HG02943 (cell line): ENCODE measurements at regions not wholly inside any gene's neighbourhood (a gene's known extent, or its start where the extent isn't known, plus 50 kb on each side); places are given as distances from the start of the nearest gene placed in this dataset.

Experiments
- ATAC-seq: cut with Tn5 transposase; IDR thresholded peaks from one replicate; pipeline ENCODE4 v1.9.1; 2021; ENCODE audit warnings: mild to moderate bottlenecking, low read depth, moderate library complexity; ENCODE audit not compliant: unreplicated experiment

- no peak for ATAC-seq
These were observed 2131.7 kb downstream of the MRPL39 start for GRCh38 chr21:23475281-23476219.

DNA sequence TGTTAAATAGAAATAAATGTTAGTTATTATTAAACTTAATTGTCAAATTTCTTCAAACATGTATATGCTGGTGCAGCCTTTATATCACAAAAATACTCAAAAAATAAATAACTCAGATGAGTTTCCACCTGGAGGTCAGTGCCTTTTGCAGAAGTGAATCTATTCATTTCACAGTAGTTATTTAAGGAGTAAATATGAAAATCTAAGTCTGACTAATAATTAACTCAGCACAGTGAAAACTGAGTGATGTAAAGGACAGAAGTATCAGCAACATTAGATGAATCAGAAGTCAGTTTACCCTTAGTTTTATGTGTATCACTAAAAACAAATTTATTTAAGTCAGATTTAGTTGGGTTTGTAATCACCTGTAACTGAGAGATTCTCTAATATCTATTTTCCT lies 2135.4 kb downstream of the MRPL39 start:
- peak; percentile 85 for ATAC-seq

DNA sequence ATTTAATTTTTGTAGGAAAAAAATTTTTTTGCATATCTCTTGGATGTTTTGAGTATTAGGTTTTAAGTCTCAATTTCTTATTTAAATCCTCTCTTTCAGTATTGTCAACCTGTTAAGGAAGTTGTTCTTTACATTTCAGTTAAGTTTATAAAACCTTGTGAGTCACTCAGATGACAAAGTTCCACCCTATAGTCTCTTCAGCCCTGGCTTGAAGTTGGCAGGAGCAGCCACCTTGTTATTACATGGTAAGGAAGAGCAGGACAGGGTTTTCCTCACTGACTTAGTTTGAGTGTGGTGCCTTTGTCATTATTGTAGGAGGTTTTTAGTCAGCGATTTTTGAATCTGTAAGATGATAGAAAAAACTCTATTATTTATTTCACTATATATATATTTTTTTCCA lies 2143.9 kb downstream of the MRPL39 start:
- no peak for ATAC-seq

DNA sequence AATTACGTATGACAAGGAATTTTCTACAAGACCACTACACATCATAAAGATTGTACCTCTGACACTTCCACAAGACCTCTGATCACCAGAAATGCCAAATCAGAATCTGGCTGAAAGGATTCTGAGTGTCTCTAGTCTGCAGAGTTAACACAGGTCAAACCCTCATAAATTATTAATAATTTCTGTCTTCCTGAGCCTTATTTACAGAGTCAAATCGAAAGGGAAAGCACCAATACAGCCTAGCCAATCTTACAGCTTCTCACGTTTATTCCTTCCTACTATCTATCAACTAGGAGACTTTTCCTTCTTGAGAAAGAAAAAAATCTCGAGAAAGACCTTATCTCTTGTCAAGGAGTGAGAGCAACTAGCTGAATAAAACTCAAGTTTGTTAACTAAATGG lies 2151.6 kb downstream of the MRPL39 start:
- ATAC-seq: peak; percentile 89

GRCh38 chr21:23452384-23453083 lies 2154.7 kb downstream of the MRPL39 start:
- ATAC-seq: no peak

- ATAC-seq: no peak
These were observed 2162.0 kb downstream of the MRPL39 start for GRCh38 chr21:23445307-23445706.

DNA sequence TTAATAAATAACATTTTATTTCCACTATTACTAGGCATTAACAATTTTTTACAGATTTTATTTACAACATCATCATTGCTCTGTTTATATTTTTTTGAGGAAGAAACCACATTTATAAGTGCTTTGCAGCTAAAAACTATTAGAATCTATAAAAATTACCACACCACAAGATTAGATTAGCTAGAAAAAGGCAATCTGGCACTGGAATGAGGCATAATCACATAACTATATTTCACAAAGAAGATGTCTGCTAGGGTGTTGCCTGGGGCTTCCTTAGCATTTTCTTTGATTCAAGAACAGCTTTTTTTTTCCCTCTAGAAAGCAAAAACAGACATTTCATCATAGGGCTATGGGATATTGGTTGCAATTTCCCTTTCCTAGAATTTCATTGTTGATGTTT lies 2169.2 kb downstream of the MRPL39 start:
- no peak for ATAC-seq

DNA sequence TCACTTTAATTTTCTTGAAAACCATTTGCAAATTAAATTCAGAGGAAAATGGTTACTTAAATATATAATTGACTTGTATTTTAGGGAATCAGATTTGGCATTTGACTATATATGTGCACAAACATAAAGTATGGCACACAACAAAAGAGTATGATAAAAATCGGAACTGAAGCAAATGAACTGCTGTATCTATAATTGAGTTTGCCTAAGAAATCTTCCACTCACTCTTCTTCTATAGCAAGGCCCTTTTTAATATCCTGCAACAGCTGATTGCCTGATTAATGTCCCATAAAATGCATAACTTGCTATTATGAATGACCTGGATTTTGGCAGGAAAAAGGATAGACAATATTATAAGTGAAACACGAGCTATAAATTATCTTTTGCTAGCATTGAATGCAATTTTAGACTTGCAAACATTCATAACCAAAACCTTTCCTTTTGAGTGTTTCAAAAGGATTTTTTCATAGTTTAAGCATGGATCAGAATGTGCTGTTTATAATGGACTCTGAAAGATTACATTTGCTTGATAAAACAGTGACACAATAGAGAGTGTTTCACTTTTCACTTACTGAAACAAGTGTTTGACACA lies 2204.3 kb downstream of the MRPL39 start:
- no peak for ATAC-seq

DNA sequence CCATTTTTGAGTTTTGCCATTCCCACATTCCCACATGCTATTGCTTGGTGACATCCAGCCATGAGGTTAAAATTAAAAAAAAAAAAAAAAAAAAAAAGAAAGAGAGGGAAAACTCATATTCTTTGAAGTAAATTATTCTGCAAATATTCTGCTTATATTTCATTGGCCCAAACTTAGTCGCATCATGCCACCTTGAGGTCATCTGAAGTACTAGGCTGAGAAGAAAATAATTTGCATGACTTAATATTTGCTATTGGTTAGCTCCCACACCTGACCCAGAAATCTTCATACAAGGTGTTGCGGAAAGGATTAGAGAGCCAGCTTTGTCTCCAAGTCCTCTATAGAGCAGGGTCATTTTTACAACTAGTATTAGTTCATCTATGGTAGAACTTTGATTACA lies 2206.0 kb downstream of the MRPL39 start:
- ATAC-seq: peak; percentile 59

DNA sequence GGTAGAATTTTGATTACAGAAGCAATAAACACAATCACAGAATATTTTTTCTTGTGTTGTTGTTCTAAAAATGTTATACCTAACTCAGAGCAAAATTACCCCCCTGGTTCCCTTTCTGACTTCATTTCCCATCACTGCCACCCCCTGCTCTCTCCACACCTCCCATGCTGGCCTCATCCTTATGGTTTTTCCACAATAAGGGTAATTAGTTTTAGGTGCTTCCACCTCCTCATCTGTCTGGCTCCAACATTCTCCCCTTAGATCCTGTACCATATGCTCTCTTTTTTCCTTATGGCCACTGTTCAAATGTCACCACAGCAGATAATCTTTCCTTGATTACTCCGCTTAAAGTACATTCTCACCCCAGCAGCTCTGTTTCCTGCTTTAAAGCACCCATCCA lies 2208.6 kb downstream of the MRPL39 start:
- no peak for ATAC-seq

GRCh38 chr21:23394458-23394857 lies 2212.8 kb downstream of the MRPL39 start:
- no peak for ATAC-seq

DNA sequence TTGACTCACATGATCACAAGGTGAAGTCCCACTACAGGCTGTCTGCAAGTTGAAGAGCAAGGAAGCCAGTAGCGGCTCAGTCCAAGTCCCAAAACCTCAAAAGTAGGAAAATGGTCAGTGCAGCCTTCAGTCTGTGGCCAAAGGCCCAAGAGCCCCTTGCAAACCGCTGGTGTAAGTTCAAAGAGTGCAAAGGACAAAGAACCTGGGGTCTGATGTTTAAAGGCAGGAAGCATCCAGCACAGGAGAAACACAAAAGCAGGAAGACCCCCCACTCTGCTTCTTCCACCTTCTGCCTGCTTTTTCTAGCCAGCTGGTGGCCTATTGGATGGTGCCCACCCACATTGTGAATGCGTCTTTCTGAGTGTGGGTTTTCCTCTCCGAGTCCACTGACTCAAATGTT lies 2222.6 kb downstream of the MRPL39 start:
- no peak for ATAC-seq

DNA sequence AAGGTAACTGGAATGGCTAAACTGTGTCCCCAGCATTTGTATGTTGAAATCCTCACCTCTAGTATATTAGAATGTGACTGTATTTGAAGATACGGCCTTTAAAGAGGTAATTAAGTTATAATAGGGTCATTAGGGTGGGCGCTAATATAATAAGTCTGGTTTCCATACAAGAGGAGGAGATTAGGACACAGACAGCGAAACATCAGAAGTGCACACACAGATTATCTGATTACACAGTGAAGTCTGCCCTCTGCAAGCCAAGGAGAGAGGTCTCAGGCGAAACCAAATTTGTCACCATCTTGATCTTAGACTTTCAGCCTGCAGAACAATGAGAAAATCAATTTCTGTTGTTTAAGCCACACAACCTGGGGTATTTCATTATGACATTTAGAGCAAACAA lies 2233.1 kb downstream of the MRPL39 start:
- no peak for ATAC-seq

- ATAC-seq: no peak
These were observed 2250.4 kb downstream of the MRPL39 start for GRCh38 chr21:23356905-23357304.

- no peak for ATAC-seq
These were observed 2291.1 kb downstream of the MRPL39 start for GRCh38 chr21:23316190-23316589.

- ATAC-seq: no peak
These were observed 2298.5 kb downstream of the MRPL39 start for GRCh38 chr21:23308741-23309140.

DNA sequence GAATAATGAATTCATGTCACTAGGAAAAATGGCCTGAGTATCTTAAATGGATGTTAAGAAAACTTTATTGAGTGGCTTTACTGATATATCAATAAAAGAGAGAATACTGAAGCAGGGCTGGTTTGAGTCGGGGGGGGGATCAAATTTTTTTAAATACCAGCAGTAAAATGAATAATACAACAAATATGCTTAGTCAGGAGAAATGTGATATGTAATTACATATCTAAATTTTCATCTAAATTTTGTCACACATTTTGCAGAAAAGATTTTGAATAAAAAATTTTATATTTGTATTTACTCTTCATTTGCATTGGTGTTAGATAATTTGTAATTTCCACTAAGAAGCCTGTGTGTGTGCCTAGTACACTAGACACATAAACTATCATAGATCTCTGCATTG lies 2300.2 kb downstream of the MRPL39 start:
- no peak for ATAC-seq

GRCh38 chr21:23292292-23292691 lies 2294.1 kb downstream of the NCAM2 start:
- ATAC-seq: no peak

GRCh38 chr21:23281917-23282316 lies 2283.7 kb downstream of the NCAM2 start:
- ATAC-seq: no peak

- no peak for ATAC-seq
These were observed 2251.6 kb downstream of the NCAM2 start for GRCh38 chr21:23249760-23250159.

- ATAC-seq: no peak
These were observed 2249.1 kb downstream of the NCAM2 start for GRCh38 chr21:23247334-23247733.
